Nephron (organoid): ENCODE measurements at regions not wholly inside any gene's neighbourhood (a gene's known extent, or its start where the extent isn't known, plus 50 kb on each side); places are given as distances from the start of the nearest gene placed in this dataset.

Source experiments
- H3K27ac Mint-ChIP-seq, 3 experiments: 2 replicates each; pipeline ENCODE4 v1.8.0; 2020; ENCODE audit warnings: mixed read lengths in 3 of 3, mild to moderate bottlenecking in 2 of 3, moderate library complexity in 1 of 3
- H3K27me3 Mint-ChIP-seq: 2 replicates; pipeline ENCODE4 v1.8.0; 2021; ENCODE audit warnings: low read depth, mild to moderate bottlenecking, moderate library complexity, mixed read lengths
- H3K36me3 Mint-ChIP-seq: 2 replicates; pipeline ENCODE4 v1.8.0; 2020; ENCODE audit warnings: low read depth, mixed read lengths
- H3K4me1 Mint-ChIP-seq: 2 replicates; pipeline ENCODE4 v1.8.0; 2020; ENCODE audit warnings: mixed read lengths
- H3K4me3 Mint-ChIP-seq, 3 experiments: 2 replicates each; pipeline ENCODE4 v1.8.0; 2020; ENCODE audit warnings: mild to moderate bottlenecking in 3 of 3, mixed read lengths in 3 of 3, moderate library complexity in 2 of 3
- H3K9me3 Mint-ChIP-seq: 2 replicates; pipeline ENCODE4 v1.8.0; 2020; ENCODE audit warnings: mixed read lengths
- TF ChIP-seq, protein P1 (sequence below), 3 experiments: fragments of 200-600 bp; sonication (generic); IDR thresholded peaks; one replicate each; pipeline ENCODE4 v1.5.0; 2021; ENCODE audit warnings: antibody characterized with exemption in 3 of 3; ENCODE audit not compliant: unreplicated experiment in 3 of 3

DNA sequence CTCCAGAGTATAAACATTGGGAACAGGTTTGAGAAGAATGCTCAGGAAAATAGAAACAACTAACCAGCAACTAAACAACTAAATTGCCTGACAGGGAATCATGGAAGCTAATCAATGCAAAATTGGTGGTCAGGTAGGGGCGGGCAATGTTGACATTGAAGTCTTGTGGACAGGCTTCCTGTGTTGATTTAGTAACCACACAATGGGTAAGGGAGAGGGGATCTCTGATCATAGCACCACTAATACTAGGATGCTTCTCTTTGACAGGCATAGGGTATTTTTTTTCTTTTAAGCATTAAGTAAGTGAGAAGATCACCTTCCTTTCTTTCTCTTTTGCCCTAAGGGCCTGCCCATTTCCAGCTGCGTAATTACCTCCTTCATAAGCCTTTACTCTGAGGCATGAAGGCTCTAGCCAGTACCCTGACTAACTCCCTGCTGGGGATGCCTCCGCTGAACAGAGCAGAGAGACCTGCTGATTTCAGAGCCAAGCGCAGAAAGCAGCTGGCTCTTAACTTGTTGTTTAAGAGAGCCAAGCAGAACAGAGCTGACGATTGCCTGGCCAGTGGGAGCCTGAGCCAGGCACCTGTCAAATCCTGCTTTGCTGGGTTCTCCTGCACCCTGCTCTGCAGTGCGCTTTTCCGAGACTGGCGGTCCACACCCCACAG lies 118.7 kb downstream of the BMP2 start:
- Mint-ChIP-seq H3K36me3 (no peaks in the 10 kb centered on the region), H3K27ac (peak overlapping the region in 2 of 3 experiments; percentile 13 to 29), H3K27me3 (peaks cover 8% of the 10 kb centered on the region), H3K9me3 (no peaks in the 10 kb centered on the region), H3K4me3 (no peak overlapping the region), H3K4me1 (peaks cover 37% of the 10 kb centered on the region)
- TF ChIP-seq, protein P1, sequence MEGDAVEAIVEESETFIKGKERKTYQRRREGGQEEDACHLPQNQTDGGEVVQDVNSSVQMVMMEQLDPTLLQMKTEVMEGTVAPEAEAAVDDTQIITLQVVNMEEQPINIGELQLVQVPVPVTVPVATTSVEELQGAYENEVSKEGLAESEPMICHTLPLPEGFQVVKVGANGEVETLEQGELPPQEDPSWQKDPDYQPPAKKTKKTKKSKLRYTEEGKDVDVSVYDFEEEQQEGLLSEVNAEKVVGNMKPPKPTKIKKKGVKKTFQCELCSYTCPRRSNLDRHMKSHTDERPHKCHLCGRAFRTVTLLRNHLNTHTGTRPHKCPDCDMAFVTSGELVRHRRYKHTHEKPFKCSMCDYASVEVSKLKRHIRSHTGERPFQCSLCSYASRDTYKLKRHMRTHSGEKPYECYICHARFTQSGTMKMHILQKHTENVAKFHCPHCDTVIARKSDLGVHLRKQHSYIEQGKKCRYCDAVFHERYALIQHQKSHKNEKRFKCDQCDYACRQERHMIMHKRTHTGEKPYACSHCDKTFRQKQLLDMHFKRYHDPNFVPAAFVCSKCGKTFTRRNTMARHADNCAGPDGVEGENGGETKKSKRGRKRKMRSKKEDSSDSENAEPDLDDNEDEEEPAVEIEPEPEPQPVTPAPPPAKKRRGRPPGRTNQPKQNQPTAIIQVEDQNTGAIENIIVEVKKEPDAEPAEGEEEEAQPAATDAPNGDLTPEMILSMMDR (IDR thresholded peaks at IDR 0.05; ENCODE audit: unreplicated experiment in 3 of 3): no peak

DNA sequence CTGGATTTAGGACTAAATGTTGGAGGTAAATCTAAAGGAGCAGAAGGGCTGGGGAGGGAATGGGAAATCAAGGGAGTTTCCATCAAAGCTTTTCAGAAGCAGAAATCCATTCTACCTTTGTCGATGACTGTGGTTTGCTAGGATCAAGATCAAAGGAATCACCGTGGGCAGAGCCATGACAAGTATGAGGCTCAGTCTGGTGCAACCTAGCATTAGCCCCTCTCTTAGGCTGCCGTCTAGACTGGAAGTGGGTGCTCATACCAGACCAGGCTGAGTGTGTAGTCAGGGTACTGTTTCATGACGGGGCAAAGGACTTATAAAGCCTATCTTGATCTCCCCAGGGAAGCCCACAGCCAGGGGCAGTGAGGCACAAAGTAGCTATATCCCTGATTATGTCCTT lies 120.5 kb downstream of the BMP2 start:
- H3K4me3 Mint-ChIP-seq: no peak overlapping the region
- no peaks in the 10 kb centered on the region for H3K9me3 Mint-ChIP-seq
- peak overlapping the region in 1 of 3 experiments; percentile 35 for H3K27ac Mint-ChIP-seq
- TF ChIP-seq, protein P1 (IDR thresholded peaks at IDR 0.05; ENCODE audit: unreplicated experiment in 3 of 3): no peak
- H3K4me1 Mint-ChIP-seq: peaks cover 20% of the 10 kb centered on the region
- H3K36me3 Mint-ChIP-seq: no peaks in the 10 kb centered on the region
- H3K27me3 Mint-ChIP-seq: peaks cover 8% of the 10 kb centered on the region

DNA sequence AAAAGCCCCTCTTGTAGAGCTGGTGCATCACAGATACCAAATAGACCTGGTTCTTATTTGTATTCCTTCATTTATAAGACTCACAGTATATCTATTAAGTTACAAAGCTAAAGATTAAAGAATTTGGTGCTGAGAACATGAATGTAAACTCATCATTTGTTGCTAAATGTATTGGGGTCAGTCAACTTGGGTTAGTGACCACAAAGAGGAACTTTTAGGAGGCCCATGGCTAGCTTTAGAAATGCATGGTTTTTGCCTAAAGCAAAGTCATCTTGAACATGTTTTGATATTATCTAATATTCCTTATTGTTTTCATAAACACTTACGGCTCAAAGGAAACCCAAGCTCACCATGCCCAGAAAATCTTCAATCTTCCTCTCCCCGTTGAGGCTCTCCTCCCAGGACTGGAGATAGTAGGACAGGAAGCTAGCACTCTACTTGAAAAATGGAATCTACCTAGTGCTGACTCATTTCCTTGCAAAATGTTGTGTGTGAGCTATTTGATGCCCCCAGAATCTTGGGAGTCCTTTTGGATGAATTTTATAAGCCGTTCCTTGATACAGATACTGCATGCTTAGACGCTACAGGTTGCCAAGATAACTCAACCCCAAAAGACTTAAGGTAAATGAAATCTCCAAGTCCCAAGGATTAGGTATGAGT lies 121.4 kb downstream of the BMP2 start:
- Mint-ChIP-seq H3K4me3 (no peak overlapping the region), H3K9me3 (no peaks in the 10 kb centered on the region), H3K36me3 (no peaks in the 10 kb centered on the region), H3K27ac (no peak overlapping the region), H3K27me3 (peaks cover 8% of the 10 kb centered on the region), H3K4me1 (peaks cover 16% of the 10 kb centered on the region)
- TF ChIP-seq, protein P1 (IDR thresholded peaks at IDR 0.05; ENCODE audit: unreplicated experiment in 3 of 3): no peak

DNA sequence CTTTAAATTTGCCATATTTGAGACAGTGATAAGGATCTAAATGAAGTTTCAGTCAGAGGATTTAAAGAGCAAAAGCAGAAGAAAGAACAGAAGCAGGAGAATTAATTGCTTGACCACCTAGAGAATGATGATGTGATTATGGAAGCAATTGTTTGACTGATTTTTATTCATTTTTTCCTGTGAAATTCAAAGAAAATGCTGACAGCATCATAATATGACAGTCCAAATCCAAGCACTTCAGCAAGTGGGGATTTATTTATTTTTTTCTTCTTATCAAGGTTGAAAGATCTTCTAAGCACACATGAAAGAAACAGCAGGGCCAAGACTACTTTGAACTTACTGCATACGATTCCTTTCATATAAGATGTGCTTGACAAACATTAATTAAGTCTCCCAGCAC lies 125.2 kb downstream of the BMP2 start:
- Mint-ChIP-seq H3K4me1 (peaks cover 5% of the 10 kb centered on the region), H3K4me3 (no peak overlapping the region), H3K9me3 (no peaks in the 10 kb centered on the region), H3K27me3 (no peaks in the 10 kb centered on the region), H3K36me3 (no peaks in the 10 kb centered on the region), H3K27ac (no peak overlapping the region)
- TF ChIP-seq, protein P1 (IDR thresholded peaks at IDR 0.05; ENCODE audit: unreplicated experiment in 3 of 3): no peak

DNA sequence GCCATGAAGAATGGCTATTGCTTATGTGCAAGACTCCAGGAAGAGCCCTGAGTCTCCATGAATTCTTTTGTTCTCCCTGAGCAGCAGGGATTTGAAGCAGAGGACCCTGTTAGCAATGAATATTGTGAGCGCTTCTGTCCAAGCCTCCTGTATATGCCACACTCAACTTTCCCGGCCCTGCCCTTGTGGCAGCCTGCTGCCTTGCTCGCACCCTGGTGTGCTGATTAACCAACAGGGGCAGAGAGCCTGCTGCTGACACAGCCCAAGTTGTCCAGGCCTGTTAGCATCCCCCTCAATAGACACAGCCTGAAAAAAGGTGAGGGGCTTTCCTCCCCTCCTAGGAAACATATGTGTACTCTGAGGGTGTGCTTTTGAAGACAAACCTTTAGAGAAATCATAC lies 131.4 kb downstream of the BMP2 start:
- H3K4me1 Mint-ChIP-seq: peaks cover 5% of the 10 kb centered on the region
- no peak overlapping the region for H3K27ac Mint-ChIP-seq
- no peaks in the 10 kb centered on the region for H3K9me3 Mint-ChIP-seq
- H3K4me3 Mint-ChIP-seq: no peak overlapping the region
- TF ChIP-seq, protein P1 (IDR thresholded peaks at IDR 0.05; ENCODE audit: unreplicated experiment in 3 of 3): no peak
- H3K36me3 Mint-ChIP-seq: no peaks in the 10 kb centered on the region
- H3K27me3 Mint-ChIP-seq: no peaks in the 10 kb centered on the region

DNA sequence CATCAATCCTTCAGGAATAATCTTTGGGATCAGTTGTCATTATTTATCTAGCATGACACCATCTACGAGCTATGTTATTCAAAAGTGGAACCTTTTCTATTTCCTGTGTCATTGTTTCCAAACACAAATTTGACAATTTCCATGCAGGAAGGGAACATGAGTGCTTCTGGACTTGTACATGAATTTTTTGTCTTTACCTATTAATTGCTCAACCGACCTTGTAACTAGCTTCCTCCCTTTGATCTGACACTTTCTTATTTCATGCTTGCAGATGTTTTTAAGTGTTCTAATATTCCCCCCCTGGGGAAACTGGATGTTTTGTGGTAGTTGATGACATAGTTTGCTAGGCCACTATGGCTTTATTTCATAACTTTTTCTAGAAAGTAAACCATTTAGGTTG lies 139.4 kb downstream of the BMP2 start:
- Mint-ChIP-seq H3K4me1 (no peaks in the 10 kb centered on the region), H3K27ac (no peak overlapping the region), H3K9me3 (no peaks in the 10 kb centered on the region), H3K27me3 (no peaks in the 10 kb centered on the region), H3K4me3 (no peak overlapping the region), H3K36me3 (no peaks in the 10 kb centered on the region)
- TF ChIP-seq, protein P1 (IDR thresholded peaks at IDR 0.05; ENCODE audit: unreplicated experiment in 3 of 3): no peak
